Neural cell (in vitro differentiated cells): ENCODE measurements at regions not wholly inside any gene's neighbourhood (a gene's known extent, or its start where the extent isn't known, plus 50 kb on each side); places are given as distances from the start of the nearest gene placed in this dataset.
"Not testable (repeated sequence)": the region's sequence is repeated elsewhere in the genome, so short reads cannot be mapped to it uniquely, and the experiment has no call there.

ENCODE experiments used
- H2AFZ ChIP-seq: fragments of 200-600, 300-800 bp; sonication (generic), shearing (Covaris generic); 2 replicates; pipeline ENCODE4 v1.6.0; 2014; ENCODE audit warnings: low read depth, mild to moderate bottlenecking, antibody characterized with exemption, low read length, moderate library complexity
- H3F3A ChIP-seq: fragments of 200-600 bp; shearing (Covaris generic); 2 replicates; pipeline ENCODE4 v1.6.1; 2016; ENCODE audit warnings: mild to moderate bottlenecking, moderate library complexity, mixed read lengths, antibody characterized with exemption, low read length; ENCODE audit not compliant: insufficient read depth, poor library complexity, severe bottlenecking
- H3K27ac ChIP-seq: fragments of 200-600, 300-800 bp; sonication (generic), shearing (Covaris generic); 2 replicates; pipeline ENCODE4 v1.5.1; 2014; ENCODE audit warnings: mild to moderate bottlenecking, low read length, moderate library complexity
- H3K27me3 ChIP-seq: fragments of 300-800, 200-600 bp; sonication (generic), shearing (Covaris generic); 2 replicates; pipeline ENCODE4 v1.6.0; 2014; ENCODE audit warnings: mild to moderate bottlenecking, low read depth, low read length, moderate library complexity; ENCODE audit not compliant: insufficient read depth
- H3K36me3 ChIP-seq: fragments of 300-800, 200-600 bp; sonication (generic), shearing (Covaris generic); 2 replicates; pipeline ENCODE4 v1.5.1; 2014; ENCODE audit warnings: mild to moderate bottlenecking, antibody characterized with exemption, low read length, moderate library complexity; ENCODE audit not compliant: insufficient read depth
- H3K4me2 ChIP-seq: fragments of 300-800, 200-600 bp; sonication (generic), shearing (Covaris generic); 2 replicates; pipeline ENCODE4 v1.6.0; 2014; ENCODE audit warnings: mild to moderate bottlenecking, low read length
- H3K4me3 ChIP-seq: fragments of 300-800, 200-600 bp; sonication (generic), shearing (Covaris generic); 2 replicates; pipeline ENCODE4 v1.5.1; 2014; ENCODE audit warnings: mild to moderate bottlenecking, low read length, moderate library complexity
- H3K79me2 ChIP-seq: fragments of 200-600 bp; shearing (Covaris generic); replicated peaks from 2 replicates; pipeline ENCODE4 v1.6.0; 2014; ENCODE audit warnings: mild to moderate bottlenecking, low read length, moderate library complexity; ENCODE audit not compliant: insufficient read depth
- H3K9ac ChIP-seq: fragments of 300-800, 200-600 bp; sonication (generic), shearing (Covaris generic); 2 replicates; pipeline ENCODE4 v1.6.1; 2016; ENCODE audit warnings: mild to moderate bottlenecking, low read length, mixed read lengths
- H3K9me2 ChIP-seq: fragments of 200-600 bp; shearing (Covaris generic); 2 replicates; pipeline ENCODE4 v1.6.1; 2016; ENCODE audit warnings: mild to moderate bottlenecking, low read length, mixed read lengths; ENCODE audit not compliant: insufficient read depth
- H3K9me3 ChIP-seq: fragments of 200-600, 300-800 bp; sonication (generic), shearing (Covaris generic); 2 replicates; pipeline ENCODE4 v1.6.1; 2016; ENCODE audit warnings: mild to moderate bottlenecking, mixed run types, low read length, moderate library complexity, mixed read lengths
- H4K20me1 ChIP-seq: fragments of 200-600 bp; shearing (Covaris generic); 2 replicates; pipeline ENCODE4 v1.6.1; 2016; ENCODE audit warnings: mild to moderate bottlenecking, mixed run types; ENCODE audit not compliant: insufficient read depth
- CTCF ChIP-seq: fragments of 450-650 bp; IDR thresholded peaks from 2 replicates; pipeline ENCODE4 v1.5.1; 2014; ENCODE audit warnings: antibody characterized with exemption, mild to moderate bottlenecking, moderate library complexity; ENCODE audit not compliant: poor library complexity, severe bottlenecking
- EP300 ChIP-seq: fragments of 450-650 bp; conservative IDR thresholded peaks from 2 replicates; pipeline ENCODE4 v1.6.1; 2014; ENCODE audit warnings: antibody characterized with exemption, mild to moderate bottlenecking, moderate library complexity; ENCODE audit not compliant: poor library complexity, severe bottlenecking
- EZH2 ChIP-seq: fragments of 200-600, 300-800 bp; shearing (Covaris generic), sonication (generic); IDR thresholded peaks from 2 replicates; pipeline ENCODE4 v1.6.1; 2014; ENCODE audit warnings: antibody characterized with exemption, low read length, borderline replicate concordance, mild to moderate bottlenecking; ENCODE audit not compliant: insufficient read depth, poor library complexity, severe bottlenecking
- MXI1 ChIP-seq: fragments of 450-650 bp; conservative IDR thresholded peaks from 2 replicates; pipeline ENCODE4 v1.6.1; 2014; ENCODE audit warnings: antibody characterized with exemption, mild to moderate bottlenecking; ENCODE audit not compliant: poor library complexity, severe bottlenecking
- RAD21 ChIP-seq: fragments of 450-650 bp; conservative IDR thresholded peaks from 2 replicates; pipeline ENCODE4 v1.6.1; 2014; ENCODE audit warnings: antibody characterized with exemption, mild to moderate bottlenecking, moderate library complexity
- REST ChIP-seq: IDR thresholded peaks from 2 replicates; pipeline ENCODE4 v1.6.1; 2012; ENCODE audit warnings: borderline replicate concordance
- SMC3 ChIP-seq: fragments of 450-650 bp; conservative IDR thresholded peaks from 2 replicates; pipeline ENCODE4 v1.6.1; 2014; ENCODE audit warnings: antibody characterized with exemption, mild to moderate bottlenecking, moderate library complexity; ENCODE audit not compliant: poor library complexity
- TAF1 ChIP-seq: IDR thresholded peaks from 2 replicates; pipeline ENCODE4 v1.6.1; 2012; ENCODE audit warnings: low read depth

- no peak overlapping the region for H2AFZ ChIP-seq
- H4K20me1 ChIP-seq = no peaks in the 10 kb centered on the region
- no peaks in the 10 kb centered on the region for H3K27me3 ChIP-seq
- H3K79me2 ChIP-seq = no peaks in the 10 kb centered on the region
- H3K9me2 ChIP-seq = no peaks in the 10 kb centered on the region
- no peak for TF ChIP-seq SMC3
- no peak for TF ChIP-seq CTCF
- no peak for TF ChIP-seq EZH2
- TF ChIP-seq EP300 = no peak
- no peak for TF ChIP-seq MXI1
- no peak for TF ChIP-seq TAF1
- no peak overlapping the region for H3K27ac ChIP-seq
- no peak overlapping the region for H3K4me3 ChIP-seq
- no peaks in the 10 kb centered on the region for H3K36me3 ChIP-seq
- no peaks in the 10 kb centered on the region for H3K9me3 ChIP-seq
- H3K9ac ChIP-seq = no peak overlapping the region
- H3K4me2 ChIP-seq = no peak overlapping the region
- H3F3A ChIP-seq = no peaks in the 10 kb centered on the region
Observed at GRCh38 chr4:116001291-116001690, 887.9 kb upstream of the NDST4 start.

GRCh38 chr4:115986573-115986972 is 873.2 kb upstream of the NDST4 start:
- Histone ChIP-seq H3F3A (no peaks in the 10 kb centered on the region), H3K27ac (no peak overlapping the region), H3K9me3 (no peaks in the 10 kb centered on the region), H3K4me3 (no peak overlapping the region), H3K9me2 (no peaks in the 10 kb centered on the region), H3K27me3 (no peaks in the 10 kb centered on the region), H4K20me1 (no peaks in the 10 kb centered on the region), H3K79me2 (no peaks in the 10 kb centered on the region), H3K36me3 (no peaks in the 10 kb centered on the region), H2AFZ (no peak overlapping the region), H3K9ac (no peak overlapping the region), H3K4me2 (no peak overlapping the region)
- no peak for TF ChIP-seq MXI1
- no peak for TF ChIP-seq REST
- no peak for TF ChIP-seq EP300
- no peak for TF ChIP-seq TAF1
- TF ChIP-seq RAD21 = no peak
- TF ChIP-seq SMC3 = no peak

- not testable (repeated sequence) for H3K79me2 ChIP-seq, H3K4me3 ChIP-seq, H3K27ac ChIP-seq, H3K9ac ChIP-seq, H4K20me1 ChIP-seq, H3F3A ChIP-seq, H3K4me2 ChIP-seq, H3K9me3 ChIP-seq, H3K36me3 ChIP-seq, H3K9me2 ChIP-seq, H2AFZ ChIP-seq, H3K27me3 ChIP-seq
Observed at GRCh38 chr4:115975421-115976001, 862.1 kb upstream of the NDST4 start.
